ENCODE measurements at regions not wholly inside any gene's neighbourhood (a gene's known extent, or its start where the extent isn't known, plus 50 kb on each side); places are given as distances from the start of the nearest gene placed in this dataset.

DNA sequence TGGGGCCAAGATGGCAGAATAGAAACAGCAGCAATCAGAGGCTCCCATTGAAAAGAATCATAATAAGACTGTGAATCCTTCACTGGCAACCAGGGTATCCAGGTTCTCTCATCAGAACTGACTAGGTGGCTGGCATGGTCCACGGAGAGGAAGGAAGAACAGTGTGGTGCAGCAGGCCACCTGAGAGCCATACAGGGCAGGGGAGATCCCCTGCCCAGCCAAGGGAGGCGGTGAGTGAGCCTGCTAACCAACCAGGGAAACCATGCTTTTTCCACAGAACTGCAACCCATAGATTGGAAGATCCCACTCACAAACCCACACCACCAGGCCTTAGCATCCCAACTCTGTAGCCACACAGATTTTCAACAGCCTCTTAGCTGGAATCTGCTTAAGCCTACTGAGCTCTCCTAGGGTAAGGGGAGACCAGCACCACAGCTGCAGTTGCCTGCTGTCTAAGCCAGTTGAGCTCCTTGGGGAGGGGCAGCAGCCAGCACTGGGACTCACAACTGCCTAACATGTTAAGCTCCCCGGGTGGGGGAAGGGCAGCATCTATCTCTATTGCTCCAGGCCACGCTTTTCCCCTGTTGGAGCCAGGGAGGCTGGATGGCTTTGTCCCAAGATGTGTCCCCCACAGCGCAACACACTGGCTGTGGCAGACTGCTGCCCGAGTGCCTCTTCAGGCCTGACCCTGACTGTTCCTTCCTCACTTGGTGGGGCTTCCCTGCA lies 342.6 kb upstream of the CCDC196 start:
- Histone ChIP-seq H3K27me3 (replicated peaks in 1 of 2; ENCODE audit: control insufficient read depth in 2 of 2, insufficient read depth in 2 of 2, low read length in 1 of 2) (no peaks in the 10 kb centered on the region), H3K4me2 (ENCODE audit: control insufficient read depth, insufficient read depth) (no peak overlapping the region), H3K27ac (ENCODE audit: control insufficient read depth, insufficient read depth) (no peak overlapping the region), H4K20me1 (ENCODE audit: control insufficient read depth, insufficient read depth) (no peaks in the 10 kb centered on the region), H3K4me1 (ENCODE audit: control insufficient read depth, insufficient read depth, low read length) (peaks cover 12% of the 10 kb centered on the region), H3K79me2 (ENCODE audit: control insufficient read depth, insufficient read depth, low read length) (no peaks in the 10 kb centered on the region), H2AFZ (ENCODE audit: control insufficient read depth, low read depth, low read length) (no peak overlapping the region), H3K9me3 (replicated peaks; ENCODE audit: control insufficient read depth, insufficient read depth, low read length) (no peaks in the 10 kb centered on the region), H3K4me3 (no peak overlapping the region), H3K36me3 (ENCODE audit: control insufficient read depth in 2 of 2, insufficient read depth in 2 of 2, low read length in 1 of 2) (no peaks in the 10 kb centered on the region), H3K9ac (ENCODE audit: control insufficient read depth, insufficient read depth, low read length) (no peak overlapping the region)
- ChIA-PET POLR2A (no interaction called here), CTCF (no interaction called here), RAD21 (ENCODE audit: unreplicated experiment) (no interaction called here), SMC1A (ENCODE audit: uncharacterized antibody, unreplicated experiment) (no interaction called here)
- DNase-seq (ENCODE audit: low read depth, low spot score) (no peak), ATAC-seq (no peak), FAIRE-seq (no peak)
- no peak for TF ChIP-seq RB1 (IDR thresholded peaks at IDR 0.05; ENCODE audit: borderline replicate concordance)
- no peak for TF ChIP-seq PAX8 (IDR thresholded peaks at IDR 0.05)
- TF ChIP-seq POLR2AphosphoS2 (IDR thresholded peaks at IDR 0.05; ENCODE audit: low read depth, low read length): no peak
- no peak for TF ChIP-seq POLR2A (IDR thresholded peaks at IDR 0.05; ENCODE audit: low read depth, low read length)
- no peak for TF ChIP-seq RBBP5 (conservative IDR thresholded peaks at IDR 0.05)
- TF ChIP-seq, protein P1, sequence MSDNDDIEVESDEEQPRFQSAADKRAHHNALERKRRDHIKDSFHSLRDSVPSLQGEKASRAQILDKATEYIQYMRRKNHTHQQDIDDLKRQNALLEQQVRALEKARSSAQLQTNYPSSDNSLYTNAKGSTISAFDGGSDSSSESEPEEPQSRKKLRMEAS (IDR thresholded peaks at IDR 0.05; ENCODE audit: low read depth, low read length): no peak
- TF ChIP-seq, protein P2, sequence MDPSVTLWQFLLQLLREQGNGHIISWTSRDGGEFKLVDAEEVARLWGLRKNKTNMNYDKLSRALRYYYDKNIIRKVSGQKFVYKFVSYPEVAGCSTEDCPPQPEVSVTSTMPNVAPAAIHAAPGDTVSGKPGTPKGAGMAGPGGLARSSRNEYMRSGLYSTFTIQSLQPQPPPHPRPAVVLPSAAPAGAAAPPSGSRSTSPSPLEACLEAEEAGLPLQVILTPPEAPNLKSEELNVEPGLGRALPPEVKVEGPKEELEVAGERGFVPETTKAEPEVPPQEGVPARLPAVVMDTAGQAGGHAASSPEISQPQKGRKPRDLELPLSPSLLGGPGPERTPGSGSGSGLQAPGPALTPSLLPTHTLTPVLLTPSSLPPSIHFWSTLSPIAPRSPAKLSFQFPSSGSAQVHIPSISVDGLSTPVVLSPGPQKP (IDR thresholded peaks at IDR 0.05; ENCODE audit: low read depth, low read length): no peak
- no peak for TF ChIP-seq NFXL1 (IDR thresholded peaks at IDR 0.05; ENCODE audit: borderline replicate concordance)
- no peak for TF ChIP-seq NBN (IDR thresholded peaks at IDR 0.05)
- TF ChIP-seq, protein P3, sequence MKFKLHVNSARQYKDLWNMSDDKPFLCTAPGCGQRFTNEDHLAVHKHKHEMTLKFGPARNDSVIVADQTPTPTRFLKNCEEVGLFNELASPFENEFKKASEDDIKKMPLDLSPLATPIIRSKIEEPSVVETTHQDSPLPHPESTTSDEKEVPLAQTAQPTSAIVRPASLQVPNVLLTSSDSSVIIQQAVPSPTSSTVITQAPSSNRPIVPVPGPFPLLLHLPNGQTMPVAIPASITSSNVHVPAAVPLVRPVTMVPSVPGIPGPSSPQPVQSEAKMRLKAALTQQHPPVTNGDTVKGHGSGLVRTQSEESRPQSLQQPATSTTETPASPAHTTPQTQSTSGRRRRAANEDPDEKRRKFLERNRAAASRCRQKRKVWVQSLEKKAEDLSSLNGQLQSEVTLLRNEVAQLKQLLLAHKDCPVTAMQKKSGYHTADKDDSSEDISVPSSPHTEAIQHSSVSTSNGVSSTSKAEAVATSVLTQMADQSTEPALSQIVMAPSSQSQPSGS (IDR thresholded peaks at IDR 0.05; ENCODE audit: low read length): no peak
- no peak for TF ChIP-seq ASH2L (IDR thresholded peaks at IDR 0.05; ENCODE audit: borderline replicate concordance, low read depth)
- no peak for TF ChIP-seq ZBED1 (IDR thresholded peaks at IDR 0.05; ENCODE audit: borderline replicate concordance)
- no peak for TF ChIP-seq SMAD1 (IDR thresholded peaks at IDR 0.05; ENCODE audit: low read depth, partially characterized antibody)
- no peak for TF ChIP-seq CHD2 (IDR thresholded peaks at IDR 0.05; ENCODE audit: borderline replicate concordance, low read depth, low read length)
- no peak for TF ChIP-seq YY1 (IDR thresholded peaks at IDR 0.05; ENCODE audit: low read depth, low read length)
- TF ChIP-seq, protein P4, sequence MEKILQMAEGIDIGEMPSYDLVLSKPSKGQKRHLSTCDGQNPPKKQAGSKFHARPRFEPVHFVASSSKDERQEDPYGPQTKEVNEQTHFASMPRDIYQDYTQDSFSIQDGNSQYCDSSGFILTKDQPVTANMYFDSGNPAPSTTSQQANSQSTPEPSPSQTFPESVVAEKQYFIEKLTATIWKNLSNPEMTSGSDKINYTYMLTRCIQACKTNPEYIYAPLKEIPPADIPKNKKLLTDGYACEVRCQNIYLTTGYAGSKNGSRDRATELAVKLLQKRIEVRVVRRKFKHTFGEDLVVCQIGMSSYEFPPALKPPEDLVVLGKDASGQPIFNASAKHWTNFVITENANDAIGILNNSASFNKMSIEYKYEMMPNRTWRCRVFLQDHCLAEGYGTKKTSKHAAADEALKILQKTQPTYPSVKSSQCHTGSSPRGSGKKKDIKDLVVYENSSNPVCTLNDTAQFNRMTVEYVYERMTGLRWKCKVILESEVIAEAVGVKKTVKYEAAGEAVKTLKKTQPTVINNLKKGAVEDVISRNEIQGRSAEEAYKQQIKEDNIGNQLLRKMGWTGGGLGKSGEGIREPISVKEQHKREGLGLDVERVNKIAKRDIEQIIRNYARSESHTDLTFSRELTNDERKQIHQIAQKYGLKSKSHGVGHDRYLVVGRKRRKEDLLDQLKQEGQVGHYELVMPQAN (conservative IDR thresholded peaks at IDR 0.05): no peak
- WGBS (ENCODE audit: insufficient coverage, insufficient replicate concordance, low lambda C conversion rate, missing lambda C conversion rate): 19% methylated on average over 6 of the region's 6 CpGs
- intact Hi-C loops (cut with micrococcal nuclease; ENCODE audit: unreplicated experiment): no loop called here
- in situ Hi-C loops (cut with MboI): no loop called here
- BruUV-seq (replicated peaks): no TSS peak

Data from GM12878 (cell line).